ENCODE measurements at regions not wholly inside any gene's neighbourhood (a gene's known extent, or its start where the extent isn't known, plus 50 kb on each side); places are given as distances from the start of the nearest gene placed in this dataset.
"Not testable (repeated sequence)": the region's sequence is repeated elsewhere in the genome, so short reads cannot be mapped to it uniquely, and the experiment has no call there.

DNA sequence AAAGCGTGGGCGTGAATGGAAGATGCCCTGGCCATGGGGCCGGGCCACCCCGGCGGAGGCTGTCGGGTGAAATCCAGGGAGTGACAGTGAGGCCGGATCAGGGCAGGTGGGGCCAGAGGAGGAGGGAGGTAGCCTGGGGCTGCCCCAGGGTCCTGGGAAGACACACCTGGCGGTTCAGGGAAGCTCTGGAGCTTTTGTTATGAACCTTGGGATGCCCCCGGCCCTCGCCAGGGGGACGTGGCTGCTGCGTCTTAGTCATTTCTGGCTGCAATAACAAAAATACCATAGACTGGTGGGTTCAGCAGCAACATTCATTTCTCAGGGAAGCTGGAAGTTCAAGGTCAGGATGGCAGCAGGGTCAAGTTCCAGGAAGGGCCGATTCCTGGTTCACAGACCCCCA lies 66.3 kb downstream of the TMEM121 start:
- H3K36me3 Mint-ChIP-seq; ATAC-seq; H3K27me3 Mint-ChIP-seq; H3K4me3 Mint-ChIP-seq; H3K9me3 Mint-ChIP-seq (ENCODE audit: low read depth); DNase-seq; H3K4me1 Mint-ChIP-seq; CTCF ChIA-PET; H3K27ac Mint-ChIP-seq: not testable (repeated sequence)

DNA sequence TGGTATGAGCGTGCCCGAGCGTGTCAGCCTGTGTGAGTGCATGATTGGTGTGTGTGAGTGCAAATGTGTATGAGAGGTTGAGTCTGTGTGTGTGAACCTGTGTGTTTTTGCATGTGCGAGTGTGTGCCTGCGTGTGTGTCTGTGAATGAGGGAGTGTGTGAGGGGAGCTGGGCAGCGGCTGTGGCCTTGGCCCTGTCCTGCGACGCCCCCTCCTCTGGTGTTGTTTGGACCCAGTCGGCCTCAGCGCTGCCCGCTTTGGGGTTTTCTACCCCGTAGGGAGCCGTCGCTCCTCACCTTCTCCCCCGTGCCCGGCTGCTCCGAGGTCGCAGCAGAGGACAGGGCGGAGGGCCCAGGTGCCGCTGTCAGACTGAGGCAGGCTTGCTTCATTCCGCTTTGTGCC lies 69.0 kb downstream of the TMEM121 start:
- H3K27ac Mint-ChIP-seq; H3K36me3 Mint-ChIP-seq; H3K27me3 Mint-ChIP-seq; ATAC-seq; DNase-seq; H3K9me3 Mint-ChIP-seq (ENCODE audit: low read depth); H3K4me1 Mint-ChIP-seq; CTCF ChIA-PET; H3K4me3 Mint-ChIP-seq: not testable (repeated sequence)

DNA sequence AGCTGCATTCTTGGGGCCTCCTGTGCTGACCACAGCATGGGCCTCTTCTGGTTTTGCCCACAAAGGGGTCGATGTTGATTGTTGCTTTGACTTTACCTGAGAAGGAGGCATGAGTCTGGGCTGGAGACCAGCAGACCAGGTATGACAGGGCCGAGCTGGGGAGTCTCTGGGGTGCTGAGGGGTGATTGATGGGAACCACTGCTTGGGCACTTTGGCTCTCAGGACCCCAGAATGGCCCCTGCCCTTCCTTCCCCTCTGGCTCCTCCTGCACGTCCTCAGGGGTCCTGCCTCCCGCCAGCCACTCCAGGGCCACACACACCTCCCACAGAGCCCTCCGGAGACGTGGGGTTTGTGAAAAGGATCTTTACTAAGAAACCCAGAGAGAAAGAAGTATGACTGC lies 70.0 kb downstream of the TMEM121 start:
- H3K4me1 Mint-ChIP-seq; CTCF ChIA-PET; H3K36me3 Mint-ChIP-seq; H3K27ac Mint-ChIP-seq; H3K9me3 Mint-ChIP-seq (ENCODE audit: low read depth); H3K4me3 Mint-ChIP-seq; DNase-seq; ATAC-seq; H3K27me3 Mint-ChIP-seq: not testable (repeated sequence)

DNA sequence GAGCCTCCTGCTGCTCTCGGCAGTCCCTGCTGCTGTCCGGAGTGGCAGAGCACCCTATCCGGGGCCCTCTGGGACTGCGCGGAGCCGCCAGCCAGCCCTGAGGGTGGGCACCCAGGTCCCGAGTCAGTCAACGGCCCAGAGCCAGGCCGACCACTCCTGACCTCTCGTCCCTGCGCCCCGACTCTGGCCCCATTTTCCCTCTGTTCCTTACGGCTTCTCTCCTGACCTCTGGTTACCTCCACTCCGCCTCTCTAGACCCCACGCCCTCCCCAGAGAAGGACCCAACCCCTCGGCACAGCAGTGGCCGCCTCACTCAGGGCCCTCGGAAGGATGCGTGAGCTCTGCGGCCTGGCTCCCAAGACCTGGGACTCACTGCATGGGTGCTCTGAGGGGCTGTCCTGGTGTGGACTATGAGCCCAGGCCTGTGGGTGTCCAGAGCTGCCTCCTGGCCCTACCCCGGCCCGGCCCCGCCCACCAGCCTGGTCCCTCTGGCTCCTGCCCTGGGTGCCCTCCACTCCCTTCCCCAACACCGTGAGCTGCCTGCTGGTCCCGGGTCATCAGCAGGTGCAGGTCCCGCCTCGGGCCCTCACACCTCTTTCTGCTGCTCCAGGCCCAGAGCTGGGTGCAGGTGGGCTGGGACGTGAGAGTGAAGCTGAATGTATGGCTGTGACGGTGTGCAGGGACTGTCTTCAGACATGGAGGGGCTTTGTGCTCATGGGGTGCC lies 71.8 kb downstream of the TMEM121 start:
- H3K36me3 Mint-ChIP-seq; ATAC-seq; H3K4me1 Mint-ChIP-seq; H3K27me3 Mint-ChIP-seq; DNase-seq; H3K9me3 Mint-ChIP-seq (ENCODE audit: low read depth); H3K4me3 Mint-ChIP-seq; CTCF ChIA-PET; H3K27ac Mint-ChIP-seq: not testable (repeated sequence)

DNA sequence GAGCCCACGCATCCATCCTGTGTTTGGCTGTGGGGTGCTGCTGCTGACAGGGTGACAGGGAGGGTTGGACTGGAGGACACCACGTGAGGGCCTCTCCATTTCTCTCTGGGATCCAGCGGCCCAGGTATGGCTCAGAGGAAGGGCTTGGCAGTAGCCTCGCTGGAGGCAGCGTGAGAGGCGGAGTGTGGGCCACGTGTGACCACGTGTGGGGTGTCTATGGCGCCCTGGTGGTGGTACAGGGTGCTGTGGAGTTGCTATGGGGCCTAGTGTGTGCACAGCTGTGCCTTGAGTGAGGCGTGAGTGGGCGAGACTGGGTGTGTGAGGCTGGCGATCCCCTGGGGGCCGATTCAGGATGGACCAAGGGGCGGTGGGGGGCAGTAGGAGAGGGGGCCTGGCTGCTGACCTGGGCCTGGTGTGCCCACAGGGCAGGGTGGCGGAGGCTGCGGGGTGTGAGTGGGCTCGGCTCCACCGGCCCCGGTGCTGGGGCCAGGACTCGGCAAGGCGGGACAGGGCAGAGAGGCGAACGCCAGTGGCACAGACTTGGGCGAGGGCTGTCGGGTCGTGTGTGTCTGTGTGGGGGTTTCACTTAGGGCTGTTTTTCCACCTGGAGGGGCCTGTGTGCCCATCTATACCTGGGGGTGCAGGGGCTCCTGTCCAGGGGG lies 72.7 kb downstream of the TMEM121 start:
- H3K27ac Mint-ChIP-seq; H3K27me3 Mint-ChIP-seq; H3K9me3 Mint-ChIP-seq (ENCODE audit: low read depth); DNase-seq; H3K4me3 Mint-ChIP-seq; ATAC-seq; CTCF ChIA-PET; H3K4me1 Mint-ChIP-seq; H3K36me3 Mint-ChIP-seq: not testable (repeated sequence)

DNA sequence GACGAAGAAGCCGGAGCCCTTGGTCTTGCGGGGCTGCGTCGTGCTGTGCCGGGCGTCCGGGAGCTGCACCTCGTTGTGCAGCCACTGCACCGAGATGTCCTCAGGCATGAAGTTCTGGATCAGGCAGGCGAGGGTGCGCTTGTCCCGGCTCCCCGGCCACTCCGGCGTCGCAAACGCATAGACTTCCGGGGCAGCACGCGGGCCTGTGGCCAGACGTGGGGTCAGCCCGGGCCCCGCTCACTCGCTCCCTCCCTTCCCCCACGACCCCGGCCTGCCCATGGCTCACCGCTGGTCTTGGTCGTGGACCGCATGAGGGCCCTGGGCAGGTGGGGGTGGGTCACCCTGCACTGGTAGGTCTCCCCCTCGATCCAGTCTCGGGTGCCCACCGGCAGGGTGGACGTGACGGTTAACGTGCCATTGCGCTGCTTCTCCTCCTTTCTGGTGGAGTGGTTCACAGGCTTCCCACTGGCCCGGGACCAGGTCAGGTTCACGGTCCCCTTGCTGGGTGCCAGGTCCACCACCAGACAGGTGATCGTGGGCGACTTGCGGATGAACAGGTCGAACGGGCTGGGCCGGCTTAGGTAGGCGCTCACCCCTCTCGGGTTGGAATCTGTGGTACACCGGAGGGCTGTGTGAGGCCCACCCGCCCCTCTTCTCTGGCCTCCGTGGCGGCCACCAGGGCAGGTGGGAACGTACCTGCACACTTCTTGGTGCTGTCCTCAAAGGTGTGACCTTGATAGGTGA lies 74.0 kb downstream of the TMEM121 start:
- H3K36me3 Mint-ChIP-seq; CTCF ChIA-PET; H3K9me3 Mint-ChIP-seq (ENCODE audit: low read depth); ATAC-seq; H3K4me3 Mint-ChIP-seq; DNase-seq; H3K4me1 Mint-ChIP-seq; H3K27me3 Mint-ChIP-seq; H3K27ac Mint-ChIP-seq: not testable (repeated sequence)

DNA sequence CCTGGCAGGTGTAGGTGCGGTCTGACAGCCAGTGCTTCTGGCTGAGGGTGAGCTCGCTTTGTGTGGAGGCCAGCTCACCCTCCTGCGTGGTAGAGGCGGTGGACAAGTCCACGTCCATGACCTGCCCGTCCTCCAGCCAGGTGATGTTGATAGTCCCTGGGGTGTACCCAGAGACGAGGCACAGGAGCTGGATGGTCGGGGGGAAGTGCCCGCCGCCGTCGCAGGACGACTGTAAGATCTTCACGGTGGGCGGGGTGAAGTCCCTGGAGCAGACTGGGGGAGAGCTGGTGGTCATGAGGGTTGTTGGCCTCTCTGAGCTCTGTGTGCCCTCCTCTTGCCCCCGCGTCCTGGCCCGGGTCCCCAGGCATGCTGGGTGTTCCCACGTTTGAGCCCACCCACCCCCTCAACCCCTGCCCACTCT lies 74.6 kb downstream of the TMEM121 start:
- Mint-ChIP-seq H3K27ac (no peak overlapping the region), H3K27me3 (no peaks in the 10 kb centered on the region), H3K9me3 (ENCODE audit: low read depth) (no peaks in the 10 kb centered on the region), H3K4me3 (no peak overlapping the region), H3K4me1 (peaks cover 1% of the 10 kb centered on the region), H3K36me3 (no peaks in the 10 kb centered on the region)
- CTCF ChIA-PET: no interaction called here
- no peak for ATAC-seq
- DNase-seq: no peak

DNA sequence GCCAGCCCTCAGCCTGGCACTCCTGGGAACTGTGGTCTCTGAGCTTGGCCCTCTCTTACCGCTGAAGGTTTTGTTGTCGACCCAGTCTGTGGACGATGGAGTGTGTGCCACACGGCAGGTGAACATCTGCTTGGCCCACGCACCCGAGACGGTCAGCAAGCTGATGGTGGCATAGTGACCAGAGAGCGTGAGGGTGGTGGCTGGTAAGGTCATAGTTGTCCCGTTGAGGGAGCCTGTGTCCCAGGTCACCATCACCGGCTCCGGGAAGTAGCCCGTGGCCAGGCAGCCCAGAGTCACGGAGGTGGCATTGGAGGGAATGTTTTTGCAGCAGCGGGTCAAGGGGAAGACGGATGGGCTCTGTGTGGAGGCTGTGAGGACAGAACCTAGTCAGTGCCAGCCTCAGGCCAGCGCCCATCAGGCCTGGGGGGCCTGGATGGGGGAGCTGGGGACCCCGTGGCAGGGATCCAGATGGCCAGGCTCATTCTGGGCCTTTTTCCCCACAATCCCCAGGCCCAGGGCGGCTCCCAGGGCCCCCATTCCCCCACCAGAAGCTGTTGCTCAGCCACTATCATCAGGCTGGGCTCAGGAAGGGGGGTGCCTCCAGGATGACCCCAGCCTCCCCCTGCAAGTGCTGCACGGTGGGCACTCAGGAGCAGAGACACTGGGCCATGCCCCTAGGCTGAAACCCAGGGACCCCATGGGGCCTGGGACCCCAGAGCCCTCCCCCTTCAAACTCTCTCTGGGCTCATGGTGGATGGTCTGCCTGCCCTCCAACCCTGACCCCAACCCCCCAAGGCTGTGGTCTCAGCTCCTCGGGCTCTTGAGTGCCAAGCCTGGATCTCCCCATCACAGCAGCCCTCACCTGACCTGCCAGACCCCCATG lies 75.2 kb downstream of the TMEM121 start:
- H3K9me3 Mint-ChIP-seq (ENCODE audit: low read depth): no peaks in the 10 kb centered on the region
- DNase-seq (no peak), ATAC-seq (no peak)
- no peak overlapping the region for H3K4me3 Mint-ChIP-seq
- no peak overlapping the region for H3K27ac Mint-ChIP-seq
- no peaks in the 10 kb centered on the region for H3K36me3 Mint-ChIP-seq
- no peaks in the 10 kb centered on the region for H3K27me3 Mint-ChIP-seq
- H3K4me1 Mint-ChIP-seq: peaks cover 3% of the 10 kb centered on the region
- CTCF ChIA-PET: no interaction called here

DNA sequence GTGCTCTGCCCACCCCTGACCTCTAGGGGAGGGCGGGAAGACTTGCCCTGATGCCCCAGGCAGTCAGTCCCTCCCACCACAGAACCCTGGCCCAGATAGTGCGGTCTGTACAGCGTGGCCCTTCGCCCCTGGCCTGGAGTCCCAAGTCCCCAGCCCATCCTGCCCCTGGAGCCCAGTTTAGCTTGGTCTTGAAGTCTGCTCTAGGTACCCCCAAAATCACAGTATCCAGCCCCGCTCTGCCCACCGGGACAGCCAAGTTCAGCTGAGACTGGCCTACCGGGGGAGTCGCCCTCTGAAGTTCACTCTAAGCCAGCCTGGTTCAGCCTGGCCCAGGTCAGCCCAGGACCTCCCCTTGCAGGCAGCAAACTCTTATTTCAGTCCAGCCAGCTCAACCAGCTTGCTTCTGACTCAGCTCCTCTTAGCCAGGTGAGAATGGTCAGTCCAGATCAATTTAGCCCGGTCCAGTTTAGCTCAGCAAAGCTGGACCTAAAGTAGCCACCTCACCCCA lies 75.9 kb downstream of the TMEM121 start:
- CTCF ChIA-PET: no interaction called here
- no peak overlapping the region for H3K4me3 Mint-ChIP-seq
- peaks cover 3% of the 10 kb centered on the region for H3K4me1 Mint-ChIP-seq
- ATAC-seq: no peak
- DNase-seq: no peak
- no peaks in the 10 kb centered on the region for H3K36me3 Mint-ChIP-seq
- no peaks in the 10 kb centered on the region for H3K9me3 Mint-ChIP-seq (ENCODE audit: low read depth)
- no peaks in the 10 kb centered on the region for H3K27me3 Mint-ChIP-seq
- no peak overlapping the region for H3K27ac Mint-ChIP-seq

DNA sequence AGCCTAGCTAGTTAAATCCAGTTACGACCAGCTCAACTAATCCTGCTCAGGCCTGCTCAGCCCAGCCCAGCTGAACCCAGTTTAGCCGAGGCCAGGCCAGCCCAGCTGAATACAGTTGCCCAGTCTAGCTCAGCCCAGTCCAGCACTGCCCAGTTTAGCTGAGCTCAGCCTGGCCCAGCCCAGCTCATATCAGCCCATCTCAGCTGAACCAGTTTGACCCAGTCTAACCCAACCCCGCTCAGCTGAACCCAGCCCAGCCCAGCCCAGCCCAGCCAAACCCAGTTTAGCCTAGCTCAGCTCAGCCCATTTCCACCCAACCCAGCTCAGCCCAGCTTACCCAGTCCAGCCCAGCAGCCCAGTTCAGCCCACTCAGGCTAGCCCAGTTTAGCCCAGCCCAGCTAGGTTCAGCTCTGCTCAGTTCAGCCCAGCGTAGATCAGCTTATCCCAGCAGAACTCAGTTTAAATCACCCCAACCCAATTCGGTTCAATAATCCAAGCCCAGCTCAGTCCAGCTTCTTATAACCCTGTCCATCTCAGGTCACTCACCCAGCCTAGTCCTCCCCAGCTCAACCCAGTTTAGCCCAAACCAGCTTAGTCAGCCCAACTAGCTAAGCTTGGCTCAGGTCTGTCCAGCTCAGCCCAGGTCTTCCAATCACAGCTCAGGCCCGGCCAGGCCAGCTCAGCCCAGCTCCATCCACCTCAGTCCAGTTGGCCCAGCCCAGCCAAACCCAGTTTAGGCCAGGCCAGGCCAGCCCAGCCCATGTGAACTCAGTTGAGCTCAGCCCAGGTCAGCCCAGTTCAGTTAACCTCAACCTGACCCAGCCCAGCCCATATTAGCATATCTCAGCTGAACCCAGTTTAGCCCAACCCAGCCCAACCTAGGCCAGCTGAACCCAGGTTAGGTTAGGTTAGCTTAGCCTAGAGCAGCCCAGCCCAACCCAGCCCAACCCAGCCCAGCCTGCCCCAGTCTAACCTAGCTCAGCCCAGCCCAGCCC lies 76.7 kb downstream of the TMEM121 start:
- DNase-seq: no peak
- Mint-ChIP-seq H3K36me3 (no peaks in the 10 kb centered on the region), H3K27ac (no peak overlapping the region), H3K9me3 (ENCODE audit: low read depth) (no peaks in the 10 kb centered on the region), H3K4me3 (no peak overlapping the region), H3K4me1 (peaks cover 3% of the 10 kb centered on the region), H3K27me3 (no peaks in the 10 kb centered on the region)
- CTCF ChIA-PET: interaction anchor here (1.4 kb wide), 1 partner anchor 44 kb away, joined by 4 read pairs; no protein-coding TSS in a partner anchor
- no peak for ATAC-seq

DNA sequence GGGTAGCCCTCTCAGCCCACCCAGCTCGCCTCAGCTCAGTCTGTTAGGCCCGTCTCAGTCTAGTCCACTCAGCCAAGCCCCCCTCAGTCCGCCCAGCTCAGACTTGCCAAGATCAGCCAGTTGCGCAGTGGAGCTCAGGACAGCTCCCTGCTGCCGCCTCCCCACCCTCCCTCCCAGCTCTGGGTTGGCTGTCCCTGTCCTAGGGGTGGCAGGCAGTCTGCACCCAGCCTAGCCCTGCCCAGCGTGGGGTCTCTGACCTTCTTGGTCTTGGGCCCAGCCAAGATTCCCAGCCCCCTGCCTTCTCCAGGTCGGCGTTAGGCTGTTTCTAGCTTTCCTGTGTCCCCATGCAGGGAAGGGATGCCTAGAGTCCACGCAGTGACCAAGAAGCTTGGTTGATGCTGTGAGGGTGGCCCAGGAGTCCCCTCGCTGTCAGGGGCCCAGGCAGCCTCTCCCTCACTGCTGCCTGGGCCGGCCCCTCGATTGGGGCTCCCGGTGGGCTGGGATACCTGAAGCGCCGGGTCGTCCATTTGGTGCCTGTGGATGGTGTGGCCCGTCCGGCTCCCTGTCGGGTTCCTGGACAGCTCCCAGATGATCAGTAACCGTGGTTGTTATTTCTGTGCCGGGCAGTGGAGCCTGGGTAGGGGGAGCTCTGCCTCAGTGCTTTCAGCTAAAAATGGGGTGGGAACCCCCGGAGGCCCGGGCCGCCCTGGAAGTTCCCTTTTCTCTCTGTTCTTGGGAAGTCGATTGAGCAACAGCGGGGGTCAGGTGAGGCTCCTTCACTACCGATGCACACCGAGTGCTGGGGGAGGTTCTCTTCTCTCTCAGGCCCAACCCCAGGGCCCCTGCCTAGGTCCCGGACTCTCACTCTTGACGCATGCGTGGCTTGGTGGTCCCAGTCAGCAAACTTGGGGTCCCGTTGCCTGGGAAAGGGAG lies 78.4 kb downstream of the TMEM121 start:
- DNase-seq; H3K4me3 Mint-ChIP-seq; H3K27ac Mint-ChIP-seq; H3K9me3 Mint-ChIP-seq (ENCODE audit: low read depth); ATAC-seq; H3K27me3 Mint-ChIP-seq; H3K36me3 Mint-ChIP-seq; H3K4me1 Mint-ChIP-seq; CTCF ChIA-PET: not testable (repeated sequence)

Measured in activated CD8-positive, alpha-beta memory T cell treated with anti-CD3 and anti-CD28 coated beads, Interleukin-2, amount 10 ng/mL, durations not matched to agents 7 days and 5 days (primary cell).